ENCODE measurements at regions not wholly inside any gene's neighbourhood (a gene's known extent, or its start where the extent isn't known, plus 50 kb on each side); places are given as distances from the start of the nearest gene placed in this dataset.

DNA sequence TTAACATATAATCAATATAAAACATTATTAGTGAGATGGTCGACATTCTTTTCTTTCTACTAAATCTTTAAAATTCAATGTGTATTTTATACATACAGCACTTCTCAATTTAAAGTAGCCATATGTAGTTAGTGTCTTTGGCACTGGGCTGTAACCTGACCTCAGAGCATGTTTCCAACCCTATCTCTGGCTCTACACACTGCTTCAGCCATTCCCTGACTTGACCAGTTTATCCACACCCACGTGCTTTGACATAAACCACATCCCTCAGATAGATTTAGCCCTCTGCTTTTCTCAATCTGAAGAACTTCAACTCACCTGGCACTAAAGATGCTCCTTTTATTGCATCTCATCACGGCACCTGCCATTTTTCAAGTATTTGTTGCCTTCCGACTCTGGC lies 58.3 kb downstream of the RGS2 start:
- TF ChIP-seq YY1 (IDR thresholded peaks at IDR 0.05; ENCODE audit: insufficient read depth, insufficient read length) (no peak), ZNF274 (IDR thresholded peaks at IDR 0.05; ENCODE audit: low read depth, low read length) (no peak), SUZ12 (IDR thresholded peaks at IDR 0.05; ENCODE audit: extremely low read depth, insufficient read depth, insufficient read length) (no peak)
